Karpas-422 (cell line): ENCODE measurements at regions not wholly inside any gene's neighbourhood (a gene's known extent, or its start where the extent isn't known, plus 50 kb on each side); places are given as distances from the start of the nearest gene placed in this dataset.
"Not testable (repeated sequence)": the region's sequence is repeated elsewhere in the genome, so short reads cannot be mapped to it uniquely, and the experiment has no call there.

ENCODE experiments used
- DNase-seq: peaks from one replicate; pipeline ENCODE4 v3.0.0-alpha.2; 2015
- H2AFZ ChIP-seq: fragments of 200-600 bp; sonication (generic); 2 replicates; pipeline ENCODE4 v1.6.1; 2014; ENCODE audit warnings: antibody characterized with exemption, low read length, mixed read lengths
- H3K27ac ChIP-seq: fragments of 200-600 bp; sonication (generic); 2 replicates; pipeline ENCODE4 v1.5.1; 2014; ENCODE audit warnings: mild to moderate bottlenecking, low read length, moderate library complexity
- H3K27me3 ChIP-seq: fragments of 200-600 bp; sonication (generic); 2 replicates; pipeline ENCODE4 v1.6.1; 2014; ENCODE audit warnings: low read length, mixed read lengths
- H3K36me3 ChIP-seq: fragments of 200-600 bp; sonication (generic); 2 replicates; pipeline ENCODE4 v1.6.1; 2014; ENCODE audit warnings: low read length, mixed read lengths; ENCODE audit not compliant: insufficient read depth
- H3K4me1 ChIP-seq: fragments of 200-600 bp; sonication (generic); 2 replicates; pipeline ENCODE4 v1.6.1; 2014; ENCODE audit warnings: mild to moderate bottlenecking, low read length, mixed read lengths
- H3K4me2 ChIP-seq: fragments of 200-600 bp; sonication (generic); 2 replicates; pipeline ENCODE4 v1.6.1; 2014; ENCODE audit warnings: low read length, low read depth, mild to moderate bottlenecking; ENCODE audit not compliant: poor library complexity, severe bottlenecking
- H3K4me3 ChIP-seq: fragments of 200-600 bp; sonication (generic); 2 replicates; pipeline ENCODE4 v1.5.1; 2014; ENCODE audit warnings: mild to moderate bottlenecking, antibody characterized with exemption, low read length, mixed read lengths
- H3K79me2 ChIP-seq: fragments of 200-600 bp; sonication (generic); 2 replicates; pipeline ENCODE4 v1.6.1; 2014; ENCODE audit warnings: mild to moderate bottlenecking, low read length, mixed read lengths
- H3K9ac ChIP-seq: fragments of 200-600 bp; sonication (generic); 2 replicates; pipeline ENCODE4 v1.6.0; 2014; ENCODE audit warnings: low read length
- H3K9me2 ChIP-seq: fragments of 200-600 bp; sonication (generic), shearing (Covaris generic); replicated peaks from 2 replicates; pipeline ENCODE4 v1.6.0; 2014; ENCODE audit warnings: mild to moderate bottlenecking, low read length, moderate library complexity; ENCODE audit not compliant: insufficient read depth
- H3K9me3 ChIP-seq: fragments of 300-700, 200-600 bp; sonication (generic); 2 replicates; pipeline ENCODE4 v1.6.1; 2014; ENCODE audit warnings: low read length, mixed read lengths
- H4K20me1 ChIP-seq: fragments of 200-600 bp; sonication (generic); 2 replicates; pipeline ENCODE4 v1.6.1; 2014; ENCODE audit warnings: mild to moderate bottlenecking, antibody characterized with exemption, low read length, low read depth; ENCODE audit not compliant: insufficient read depth

DNA sequence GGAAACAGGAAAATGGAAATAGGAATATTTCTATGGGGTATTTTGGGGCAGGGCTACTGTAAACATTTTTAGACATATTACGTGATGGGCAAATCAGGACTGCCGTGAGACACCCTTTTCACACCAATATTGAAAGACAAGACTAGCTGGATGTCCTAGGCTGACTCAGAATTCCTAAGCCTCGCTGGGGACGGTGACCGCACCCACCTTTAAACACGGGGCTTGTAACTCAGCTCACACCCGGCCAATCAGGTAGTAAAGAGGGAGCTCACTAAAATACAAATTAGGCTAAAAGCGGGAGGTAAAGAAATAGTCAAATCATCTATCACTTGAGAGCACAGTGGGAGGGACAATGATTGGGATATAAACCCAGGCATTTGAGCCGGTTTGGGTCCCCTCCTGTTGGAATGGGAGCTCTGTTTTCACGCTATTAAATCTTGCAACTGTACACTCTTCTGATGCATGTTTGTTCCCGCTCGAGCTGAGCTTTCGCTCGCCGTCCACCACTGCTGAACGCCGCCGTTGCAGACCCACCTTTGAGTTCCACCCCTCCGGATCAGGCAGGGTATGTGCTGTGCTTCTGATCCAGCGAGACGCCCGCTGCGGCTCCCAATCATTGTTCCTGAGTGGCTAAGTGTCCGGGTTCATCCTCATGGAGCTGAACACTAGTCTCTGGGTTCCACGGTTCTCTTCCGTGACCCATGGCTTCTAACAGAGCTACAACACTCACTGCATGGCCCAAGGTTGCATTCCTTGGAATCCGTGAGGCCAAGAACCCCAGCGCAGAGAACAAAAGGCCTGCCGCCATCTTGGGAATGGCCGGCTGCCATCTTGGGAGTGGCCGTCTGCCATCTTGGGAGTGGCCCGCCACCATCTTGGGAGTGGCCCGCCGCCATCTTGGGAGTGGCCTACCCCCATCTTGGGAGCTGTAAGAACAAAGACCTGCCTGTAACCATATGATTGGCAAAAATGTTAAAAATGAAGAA lies 152.6 kb downstream of the CRLF2 start:
- Histone ChIP-seq H3K4me2 (no peak overlapping the region), H4K20me1 (no peaks in the 10 kb centered on the region), H3K9me3 (no peaks in the 10 kb centered on the region), H3K27me3 (no peaks in the 10 kb centered on the region), H3K36me3 (no peaks in the 10 kb centered on the region), H3K4me3 (no peak overlapping the region), H3K27ac (no peak overlapping the region), H3K4me1 (no peaks in the 10 kb centered on the region), H3K9ac (no peak overlapping the region), H3K9me2 (no peaks in the 10 kb centered on the region), H2AFZ (no peak overlapping the region), H3K79me2 (no peaks in the 10 kb centered on the region)
- no peak for DNase-seq

- H3K9me2 ChIP-seq, H3K27me3 ChIP-seq, H3K27ac ChIP-seq, DNase-seq, H4K20me1 ChIP-seq, H3K36me3 ChIP-seq, H3K9ac ChIP-seq, H3K4me3 ChIP-seq, H2AFZ ChIP-seq, H3K4me1 ChIP-seq, H3K4me2 ChIP-seq, H3K79me2 ChIP-seq: not testable (repeated sequence)
- peaks cover 28% of the 10 kb centered on the region for H3K9me3 ChIP-seq
Observed at GRCh38 chrX:1053600-1053999, 158.8 kb downstream of the CRLF2 start.

GRCh38 chrX:1053072-1053471 lies 159.4 kb downstream of the CRLF2 start:
- no peaks in the 10 kb centered on the region for H3K27me3 ChIP-seq
- no peaks in the 10 kb centered on the region for H3K9me2 ChIP-seq
- H3K27ac ChIP-seq: no peak overlapping the region
- no peak overlapping the region for H3K4me2 ChIP-seq
- DNase-seq: no peak
- no peaks in the 10 kb centered on the region for H3K79me2 ChIP-seq
- H3K9me3 ChIP-seq: peaks cover 28% of the 10 kb centered on the region
- no peak overlapping the region for H2AFZ ChIP-seq
- H3K9ac ChIP-seq: no peak overlapping the region
- no peaks in the 10 kb centered on the region for H4K20me1 ChIP-seq
- H3K36me3 ChIP-seq: no peaks in the 10 kb centered on the region
- H3K4me1 ChIP-seq: no peaks in the 10 kb centered on the region
- H3K4me3 ChIP-seq: no peak overlapping the region

GRCh38 chrX:1052021-1052420 lies 160.4 kb downstream of the CRLF2 start:
- Histone ChIP-seq H3K27me3 (no peaks in the 10 kb centered on the region), H3K79me2 (no peaks in the 10 kb centered on the region), H3K4me1 (no peaks in the 10 kb centered on the region), H4K20me1 (no peaks in the 10 kb centered on the region), H3K4me2 (no peak overlapping the region), H3K36me3 (no peaks in the 10 kb centered on the region), H3K9me2 (no peaks in the 10 kb centered on the region), H2AFZ (no peak overlapping the region), H3K9ac (no peak overlapping the region), H3K9me3 (peaks cover 28% of the 10 kb centered on the region), H3K27ac (no peak overlapping the region), H3K4me3 (no peak overlapping the region)
- DNase-seq: no peak

DNA sequence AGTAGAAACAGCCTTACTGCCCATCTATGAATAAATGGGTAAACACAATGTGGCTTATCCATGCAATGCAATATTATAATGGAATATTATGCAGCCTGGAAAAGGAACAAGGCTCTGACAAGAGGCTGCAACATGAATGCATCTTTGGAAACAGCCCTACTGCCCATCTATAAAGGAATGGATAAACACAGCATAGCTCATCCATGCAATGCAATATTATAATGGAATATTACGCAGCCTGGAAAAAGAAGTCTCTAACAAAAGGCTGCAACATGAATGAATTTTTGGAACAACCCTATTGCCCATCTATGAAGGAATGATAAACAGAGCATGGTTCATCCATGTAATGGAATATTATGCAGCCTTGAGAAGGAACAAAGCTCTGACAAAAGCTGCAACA lies 161.0 kb downstream of the CRLF2 start:
- Histone ChIP-seq H3K9me2 (no peaks in the 10 kb centered on the region), H3K4me2 (no peak overlapping the region), H3K79me2 (no peaks in the 10 kb centered on the region), H4K20me1 (no peaks in the 10 kb centered on the region), H2AFZ (no peak overlapping the region), H3K4me3 (no peak overlapping the region), H3K27ac (no peak overlapping the region), H3K9ac (no peak overlapping the region), H3K9me3 (peaks cover 28% of the 10 kb centered on the region), H3K36me3 (no peaks in the 10 kb centered on the region), H3K27me3 (no peaks in the 10 kb centered on the region), H3K4me1 (no peaks in the 10 kb centered on the region)
- DNase-seq: no peak

DNA sequence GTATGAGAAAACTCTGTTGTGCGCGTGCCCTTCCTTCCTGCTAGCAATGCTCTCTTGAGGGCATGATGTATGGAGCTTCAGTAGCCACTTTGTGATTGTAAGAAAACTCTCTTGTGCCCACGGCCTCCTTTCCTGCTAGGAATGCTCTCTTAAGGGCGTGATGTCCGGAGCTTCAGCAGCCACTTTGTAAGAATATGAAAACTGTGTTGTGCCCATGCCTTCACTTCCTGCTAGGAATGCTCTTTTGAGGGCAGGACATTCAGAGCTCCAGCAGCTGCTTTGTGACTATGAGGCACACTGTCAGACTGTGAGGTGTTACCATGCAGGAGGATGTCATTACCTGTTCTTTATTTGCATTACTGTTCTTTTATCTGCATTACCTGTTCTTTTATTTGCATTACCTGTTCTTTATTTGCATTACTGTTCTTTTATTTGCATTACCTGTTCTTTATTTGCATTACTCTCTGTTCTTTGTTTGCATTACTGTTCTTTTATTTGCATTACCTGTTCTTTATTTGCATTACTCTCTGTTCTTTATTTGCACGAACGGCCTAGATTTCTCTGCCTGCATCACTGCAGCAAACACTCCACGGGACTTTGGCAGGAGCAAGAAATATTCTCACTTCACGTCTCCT lies 166.7 kb downstream of the CRLF2 start:
- Histone ChIP-seq H3K36me3 (no peaks in the 10 kb centered on the region), H3K79me2 (no peaks in the 10 kb centered on the region), H2AFZ (no peak overlapping the region), H3K4me1 (no peaks in the 10 kb centered on the region), H3K9me2 (no peaks in the 10 kb centered on the region), H4K20me1 (no peaks in the 10 kb centered on the region), H3K9me3 (no peaks in the 10 kb centered on the region; the same call in 1 of the 2 replicates), H3K9ac (no peak overlapping the region), H3K4me3 (no peak overlapping the region), H3K4me2 (no peak overlapping the region), H3K27ac (no peak overlapping the region), H3K27me3 (no peaks in the 10 kb centered on the region)
- no peak for DNase-seq

DNA sequence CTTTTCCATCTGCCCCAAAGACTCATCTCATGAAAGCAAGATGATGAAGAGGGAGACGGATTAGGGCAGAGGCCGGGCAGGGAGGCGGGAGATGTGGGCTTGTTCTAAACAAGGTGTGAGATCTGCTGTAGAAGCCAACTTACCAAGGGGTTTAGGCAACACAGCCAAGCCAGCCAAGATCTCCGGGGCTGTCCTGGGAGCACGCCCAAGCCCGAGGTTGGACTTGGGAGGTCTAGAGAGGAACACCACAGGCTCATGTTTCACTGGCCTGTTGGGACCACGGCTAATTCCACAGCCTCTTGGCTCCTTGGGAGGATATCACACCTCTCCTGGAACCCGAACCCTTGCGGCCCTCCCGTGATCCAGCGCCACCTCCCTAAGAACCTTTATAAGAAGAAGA lies 171.4 kb downstream of the CRLF2 start:
- H3K9ac ChIP-seq: no peak overlapping the region
- no peaks in the 10 kb centered on the region for H3K79me2 ChIP-seq
- no peaks in the 10 kb centered on the region for H3K9me2 ChIP-seq
- no peak for DNase-seq
- no peaks in the 10 kb centered on the region for H3K36me3 ChIP-seq
- no peak overlapping the region for H3K4me2 ChIP-seq
- no peak overlapping the region for H2AFZ ChIP-seq
- H3K27me3 ChIP-seq: no peaks in the 10 kb centered on the region
- no peaks in the 10 kb centered on the region for H4K20me1 ChIP-seq
- H3K4me1 ChIP-seq: no peaks in the 10 kb centered on the region
- H3K4me3 ChIP-seq: no peak overlapping the region
- no peak overlapping the region for H3K27ac ChIP-seq
- H3K9me3 ChIP-seq: no peaks in the 10 kb centered on the region; the same call in 1 of the 2 replicates

DNA sequence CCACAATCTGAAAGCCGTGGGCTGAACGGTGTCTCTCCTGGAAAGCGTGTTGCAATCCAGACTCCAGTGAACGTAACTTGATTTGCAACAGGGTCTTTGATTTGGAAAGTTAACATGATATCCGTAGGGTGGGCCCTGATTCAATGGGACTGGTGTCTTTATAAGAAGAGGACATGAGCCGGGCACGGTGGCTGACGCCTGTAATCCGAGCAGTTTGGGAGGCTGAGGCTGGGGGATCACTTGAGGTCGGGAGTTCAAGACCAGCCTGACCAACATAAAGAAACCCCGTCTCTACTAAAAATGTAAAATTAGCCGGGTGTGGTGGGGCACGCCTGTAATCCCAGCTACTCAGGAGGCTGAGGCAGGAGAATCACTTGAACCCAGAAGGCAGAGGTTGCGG lies 176.5 kb downstream of the CRLF2 start:
- not testable (repeated sequence) for H3K9me2 ChIP-seq, H3K4me3 ChIP-seq, H3K4me1 ChIP-seq, H2AFZ ChIP-seq, H3K27ac ChIP-seq, H3K9ac ChIP-seq, H3K9me3 ChIP-seq, H3K27me3 ChIP-seq, DNase-seq, H3K36me3 ChIP-seq, H3K79me2 ChIP-seq, H3K4me2 ChIP-seq, H4K20me1 ChIP-seq
